ENCODE measurements at regions not wholly inside any gene's neighbourhood (a gene's known extent, or its start where the extent isn't known, plus 50 kb on each side); places are given as distances from the start of the nearest gene placed in this dataset.

- TF ChIP-seq CTCF (IDR thresholded peaks at IDR 0.05) = no peak
- TF ChIP-seq POLR2AphosphoS5 (IDR thresholded peaks at IDR 0.05; ENCODE audit: low read depth, low read length) = no peak
These were observed 237.3 kb downstream of the BMP2 start for GRCh38 chr20:7004801-7005200.

All from Panc1 (cell line).